T-helper 17 cell (primary cell): ENCODE measurements at regions not wholly inside any gene's neighbourhood (a gene's known extent, or its start where the extent isn't known, plus 50 kb on each side); places are given as distances from the start of the nearest gene placed in this dataset.

Experiments
- ATAC-seq: fragments of 150-1000 bp; cut with Tn5 transposase; 2 replicates; pipeline ENCODE4 v1.10.0; 2021; ENCODE audit warnings: mild to moderate bottlenecking, moderate library complexity
- DNase-seq, 3 donors: peaks; one replicate each; pipeline versions ENCODE4 v3.0.0 to v3.0.0-alpha.2; 2020 to 2021
- H3K9me3 ChIP-seq: one replicate; pipeline ENCODE4 v1.7.0; 2013; ENCODE audit warnings: low read length, mild to moderate bottlenecking; ENCODE audit not compliant: control insufficient read depth, poor library complexity, severe bottlenecking
- H3K27ac Mint-ChIP-seq: one replicate; pipeline ENCODE4 v1.8.0; 2022; ENCODE audit warnings: mild to moderate bottlenecking, moderate library complexity, mixed read lengths
- H3K27me3 Mint-ChIP-seq: one replicate; pipeline ENCODE4 v1.8.0; 2022; ENCODE audit warnings: mixed read lengths
- H3K36me3 Mint-ChIP-seq: one replicate; pipeline ENCODE4 v1.8.0; 2022; ENCODE audit warnings: low read depth, mixed read lengths
- H3K4me1 Mint-ChIP-seq: one replicate; pipeline ENCODE4 v1.8.0; 2022; ENCODE audit warnings: mild to moderate bottlenecking, mixed read lengths
- H3K4me3 Mint-ChIP-seq: one replicate; pipeline ENCODE4 v1.8.0; 2022; ENCODE audit warnings: mild to moderate bottlenecking, moderate library complexity, mixed read lengths

DNA sequence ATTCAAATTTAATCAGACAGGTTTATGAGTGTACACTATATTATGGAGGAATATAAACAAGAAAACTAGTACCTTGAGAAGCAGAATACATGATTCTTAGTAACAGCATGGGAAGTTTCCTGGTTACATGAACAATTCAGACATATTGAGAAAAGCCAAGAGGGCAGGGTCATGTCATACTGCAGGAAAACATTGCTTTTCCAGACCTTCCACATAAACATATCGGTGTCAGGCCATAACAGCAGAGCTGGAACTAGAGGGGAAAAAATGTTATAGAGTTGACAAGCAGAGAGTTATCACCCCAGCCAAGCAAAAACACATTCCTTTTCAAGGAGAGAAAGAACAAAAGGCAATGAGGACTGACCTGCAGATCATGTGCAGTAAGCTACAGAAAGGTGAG lies 74.7 kb upstream of the ZNF236 start:
- peaks cover 12% of the 10 kb centered on the region for H3K27me3 Mint-ChIP-seq
- ATAC-seq = no peak
- H3K4me3 Mint-ChIP-seq = no peak overlapping the region

DNA sequence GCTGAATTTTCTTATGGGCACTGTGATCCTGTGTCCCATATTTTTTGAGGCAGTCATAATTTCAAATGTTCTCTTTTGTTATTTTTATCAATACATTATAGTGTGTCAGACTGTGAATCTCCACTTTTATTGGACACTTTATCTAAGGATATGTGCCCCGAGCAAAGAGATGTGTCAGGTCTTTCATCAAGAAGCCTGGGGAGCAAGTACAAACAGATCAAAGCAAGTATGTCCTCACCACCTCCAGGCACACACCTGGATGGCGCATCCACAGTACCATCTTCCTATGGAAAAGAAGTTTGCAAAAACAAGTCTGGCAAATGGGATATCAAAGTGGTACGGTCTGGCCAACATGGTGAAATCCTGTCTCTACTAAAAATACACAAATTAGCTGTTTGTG lies 81.0 kb upstream of the ZNF236 start:
- H3K9me3 ChIP-seq = no peaks in the 10 kb centered on the region
- H3K27me3 Mint-ChIP-seq = peaks cover 22% of the 10 kb centered on the region
- no peaks in the 10 kb centered on the region for H3K36me3 Mint-ChIP-seq
- H3K4me1 Mint-ChIP-seq = peaks cover 2% of the 10 kb centered on the region
- H3K4me3 Mint-ChIP-seq = no peak overlapping the region
- no peak for DNase-seq
- ATAC-seq = no peak
- H3K27ac Mint-ChIP-seq = peak overlapping the region; percentile 71

More for the DNA sequence above, 74.7 kb upstream of the ZNF236 start:
- DNase-seq = no peak
- no peaks in the 10 kb centered on the region for H3K9me3 ChIP-seq
- no peaks in the 10 kb centered on the region for H3K36me3 Mint-ChIP-seq
- H3K4me1 Mint-ChIP-seq = no peaks in the 10 kb centered on the region
- H3K27ac Mint-ChIP-seq = no peak overlapping the region

DNA sequence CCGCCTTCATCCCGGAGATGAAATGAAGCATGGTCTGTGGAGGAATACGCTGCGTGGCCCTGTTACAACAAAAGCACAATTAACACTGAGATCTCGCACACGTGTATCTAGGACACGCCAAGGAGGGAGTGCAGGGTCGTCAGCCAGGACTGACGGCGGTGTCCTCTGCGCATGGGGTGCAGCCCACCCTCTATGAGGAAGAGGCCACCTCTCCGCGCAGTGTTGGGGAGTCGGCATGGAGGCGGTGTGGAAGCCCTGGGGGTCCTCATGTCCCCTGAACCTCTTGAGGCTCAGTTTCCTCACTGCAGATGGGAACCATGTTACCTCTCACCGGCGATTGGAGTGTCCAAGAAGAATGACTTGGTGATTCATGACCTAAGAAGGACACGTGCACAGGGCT lies 86.0 kb upstream of the ZNF236 start:
- Mint-ChIP-seq H3K27ac (no peak overlapping the region), H3K4me1 (peaks cover 4% of the 10 kb centered on the region), H3K4me3 (no peak overlapping the region), H3K36me3 (no peaks in the 10 kb centered on the region), H3K27me3 (peaks cover 19% of the 10 kb centered on the region)
- DNase-seq (no peak), ATAC-seq (no peak)
- no peaks in the 10 kb centered on the region for H3K9me3 ChIP-seq

DNA sequence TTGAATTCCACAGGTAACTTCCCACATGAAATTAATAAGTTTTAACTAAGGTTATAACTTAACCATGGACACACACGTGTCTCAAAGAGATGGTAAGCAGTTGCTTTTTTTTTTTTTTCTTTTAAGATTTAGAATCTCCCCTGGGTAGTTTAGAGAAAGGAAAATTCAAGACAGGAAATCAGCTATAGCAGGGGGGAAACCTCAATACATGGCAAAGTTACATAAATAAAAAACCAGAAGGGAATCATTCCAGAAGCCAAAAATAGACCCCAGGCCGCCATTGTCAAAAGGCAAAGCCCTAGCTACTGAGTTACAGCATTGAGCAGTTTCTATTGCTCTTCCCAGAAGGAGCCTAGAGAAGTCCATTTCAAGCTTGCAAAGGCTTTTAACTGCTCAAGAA lies 91.5 kb upstream of the ZNF236 start:
- Mint-ChIP-seq H3K4me3 (no peak overlapping the region), H3K4me1 (peaks cover 6% of the 10 kb centered on the region), H3K27ac (no peak overlapping the region), H3K36me3 (no peaks in the 10 kb centered on the region), H3K27me3 (peaks cover 17% of the 10 kb centered on the region)
- no peaks in the 10 kb centered on the region for H3K9me3 ChIP-seq
- ATAC-seq (no peak), DNase-seq (no peak)

DNA sequence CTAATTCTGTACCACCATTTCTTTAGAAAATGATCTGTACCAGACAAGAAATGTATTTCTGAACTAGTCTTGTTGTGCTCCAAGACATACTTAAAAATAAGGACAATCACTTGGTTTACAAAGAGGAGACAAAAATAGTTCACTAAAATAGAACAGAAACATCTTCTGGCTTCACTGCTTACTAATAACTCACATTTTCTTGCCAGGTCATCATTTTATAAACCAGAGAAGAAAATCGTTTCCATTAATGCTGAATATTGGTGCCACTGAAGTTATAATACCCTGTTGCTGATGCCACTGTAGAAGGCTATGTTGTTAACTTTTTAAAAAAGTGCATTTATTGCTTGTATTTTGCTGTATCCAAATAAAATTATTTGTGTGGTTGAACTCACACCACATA lies 94.8 kb upstream of the ZNF236 start:
- H3K27ac Mint-ChIP-seq = no peak overlapping the region

DNA sequence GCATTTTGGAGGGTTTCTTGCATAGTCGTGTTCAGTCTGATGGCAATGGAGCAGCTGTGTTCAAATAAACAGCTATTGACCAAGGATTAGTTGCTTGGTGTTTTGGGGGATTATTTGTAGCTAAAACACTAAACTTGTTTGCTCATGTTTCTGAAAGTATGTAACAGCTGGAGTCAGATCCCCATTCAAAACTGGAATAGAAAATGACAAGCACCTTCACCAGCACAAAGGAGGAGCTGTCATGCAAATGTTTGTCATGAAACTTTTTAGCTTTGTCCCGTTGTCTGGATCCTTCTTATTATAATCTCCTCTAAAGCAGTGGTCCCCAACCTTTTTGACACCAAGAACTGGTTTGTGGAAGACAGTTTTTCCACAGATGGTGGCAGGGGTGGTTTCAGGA lies 96.9 kb upstream of the ZNF236 start:
- ATAC-seq (no peak), DNase-seq (no peak)
- no peaks in the 10 kb centered on the region for H3K9me3 ChIP-seq
- H3K36me3 Mint-ChIP-seq = no peaks in the 10 kb centered on the region
- H3K27me3 Mint-ChIP-seq = no peaks in the 10 kb centered on the region
- peaks cover 29% of the 10 kb centered on the region for H3K4me1 Mint-ChIP-seq
- H3K27ac Mint-ChIP-seq = no peak overlapping the region
- H3K4me3 Mint-ChIP-seq = no peak overlapping the region

More for the DNA sequence above, 94.8 kb upstream of the ZNF236 start:
- Mint-ChIP-seq H3K27me3 (peaks cover 12% of the 10 kb centered on the region), H3K36me3 (no peaks in the 10 kb centered on the region), H3K4me1 (peaks cover 12% of the 10 kb centered on the region), H3K4me3 (no peak overlapping the region)
- ATAC-seq = no peak
- DNase-seq = no peak
- H3K9me3 ChIP-seq = no peaks in the 10 kb centered on the region

DNA sequence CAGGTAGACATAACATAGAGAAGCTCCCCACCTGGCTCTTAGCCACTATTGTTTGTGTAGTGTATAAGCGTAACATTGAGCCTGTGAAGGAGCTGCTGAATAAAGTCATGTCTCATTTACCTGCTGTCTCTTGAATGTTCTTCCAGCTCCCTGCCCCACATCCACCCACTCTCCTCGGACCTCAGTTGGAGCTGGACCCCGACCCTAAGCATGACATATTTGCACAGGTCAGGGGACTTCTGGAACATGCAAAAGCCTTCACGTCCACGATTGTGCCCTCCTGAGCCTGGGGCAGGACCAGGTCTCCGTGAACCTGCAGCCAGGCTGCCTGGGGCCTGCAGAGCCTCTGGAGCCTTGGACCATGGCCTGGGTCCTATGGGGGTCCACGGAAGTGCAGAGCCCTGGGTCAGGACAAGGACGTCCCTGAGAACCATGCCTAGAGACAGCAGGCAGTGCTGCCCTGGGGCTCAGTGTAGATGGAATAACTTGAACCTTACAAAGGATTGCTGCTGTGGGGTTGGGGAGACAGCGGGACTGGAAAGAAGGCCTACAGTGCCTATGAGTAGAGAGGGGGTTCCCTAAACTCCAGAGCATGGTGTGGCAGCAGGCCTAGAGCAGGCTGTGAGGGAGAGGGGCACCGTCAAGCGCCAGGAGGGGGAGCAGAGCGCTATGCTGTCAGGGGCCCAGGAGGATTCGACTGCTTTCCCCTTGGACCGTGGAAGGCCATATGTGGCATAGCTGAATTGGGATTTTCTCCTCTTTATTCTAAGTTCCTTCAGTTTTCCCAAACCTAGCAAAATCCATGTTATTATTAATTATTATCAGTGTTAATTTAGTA lies 99.9 kb upstream of the ZNF236 start:
- no peaks in the 10 kb centered on the region for H3K27me3 Mint-ChIP-seq
- H3K36me3 Mint-ChIP-seq = no peaks in the 10 kb centered on the region
- peak overlapping the region; percentile 77 for H3K27ac Mint-ChIP-seq
- H3K4me1 Mint-ChIP-seq = peaks cover 37% of the 10 kb centered on the region
- peak overlapping the region; percentile 85 for H3K4me3 Mint-ChIP-seq
- no peaks in the 10 kb centered on the region for H3K9me3 ChIP-seq
- DNase-seq = no peak
- ATAC-seq = no peak

DNA sequence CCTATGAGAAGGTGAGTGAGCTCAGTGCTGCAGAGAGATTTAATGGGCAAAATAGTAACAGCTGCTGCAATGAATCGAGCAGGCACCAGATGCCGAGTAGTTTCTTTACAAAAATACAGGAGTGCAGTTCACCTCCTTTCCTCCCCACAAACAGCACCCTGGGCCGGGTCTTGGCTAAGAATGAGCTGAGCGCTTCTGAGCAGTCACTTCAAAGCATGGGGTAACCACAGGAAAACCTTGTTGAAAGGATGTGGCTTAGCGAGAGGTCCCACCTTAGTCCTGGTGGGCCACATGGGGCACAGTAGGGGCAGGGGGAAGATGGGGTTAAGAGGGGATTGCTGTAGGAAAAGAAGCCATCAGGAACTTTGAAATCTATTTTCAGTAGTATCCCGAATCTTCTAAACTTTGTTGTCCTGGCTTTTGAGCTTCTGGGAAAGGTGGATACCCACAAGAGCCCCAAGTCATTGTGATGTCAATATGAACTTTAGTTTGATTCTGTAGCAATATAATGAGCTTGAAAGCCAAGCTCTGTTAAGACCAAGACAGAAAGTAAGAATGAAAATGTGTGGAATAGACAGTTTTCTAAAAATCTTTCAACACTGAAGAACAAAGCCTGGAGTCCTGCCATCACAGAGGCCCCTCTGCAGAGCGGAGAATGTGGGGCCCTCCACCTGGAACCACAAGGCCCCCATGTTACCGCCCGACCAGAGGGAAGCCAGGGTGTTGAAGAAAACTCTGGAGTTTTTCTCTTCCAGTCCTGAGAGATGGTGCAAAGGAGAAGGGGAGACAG lies 101.0 kb upstream of the ZNF236 start:
- H3K4me1 Mint-ChIP-seq = peaks cover 37% of the 10 kb centered on the region
- H3K27me3 Mint-ChIP-seq = no peaks in the 10 kb centered on the region
- H3K36me3 Mint-ChIP-seq = no peaks in the 10 kb centered on the region
- peak overlapping the region; percentile 63 for H3K27ac Mint-ChIP-seq
- H3K9me3 ChIP-seq = no peaks in the 10 kb centered on the region
- ATAC-seq (peak; percentile 95), DNase-seq (peak in 2 of 3 donors; percentile 22 to 40)
- peak overlapping the region; percentile 85 for H3K4me3 Mint-ChIP-seq

DNA sequence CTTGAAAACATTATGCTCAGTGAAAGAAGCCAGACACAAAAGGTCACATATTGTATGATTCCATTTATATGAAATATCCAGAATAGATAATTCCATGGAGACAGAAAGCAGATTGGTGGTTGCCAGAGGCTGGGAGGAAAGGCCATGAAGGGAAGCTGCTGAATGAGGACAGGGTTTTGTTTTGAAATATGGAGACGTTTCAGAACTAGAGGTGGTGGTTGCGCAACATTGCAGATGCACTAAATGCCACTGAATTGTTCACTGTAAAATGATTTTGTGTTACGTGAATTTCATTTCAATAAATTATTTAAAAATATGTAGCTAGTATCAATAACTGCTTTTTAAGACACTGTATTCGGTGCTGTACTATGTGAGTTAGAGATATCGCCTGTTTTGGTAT lies 101.7 kb upstream of the ZNF236 start:
- Mint-ChIP-seq H3K27me3 (no peaks in the 10 kb centered on the region), H3K4me3 (peak overlapping the region; percentile 85), H3K4me1 (peaks cover 37% of the 10 kb centered on the region), H3K36me3 (no peaks in the 10 kb centered on the region), H3K27ac (peak overlapping the region; percentile 63)
- H3K9me3 ChIP-seq = no peaks in the 10 kb centered on the region
- ATAC-seq (no peak), DNase-seq (no peak)

DNA sequence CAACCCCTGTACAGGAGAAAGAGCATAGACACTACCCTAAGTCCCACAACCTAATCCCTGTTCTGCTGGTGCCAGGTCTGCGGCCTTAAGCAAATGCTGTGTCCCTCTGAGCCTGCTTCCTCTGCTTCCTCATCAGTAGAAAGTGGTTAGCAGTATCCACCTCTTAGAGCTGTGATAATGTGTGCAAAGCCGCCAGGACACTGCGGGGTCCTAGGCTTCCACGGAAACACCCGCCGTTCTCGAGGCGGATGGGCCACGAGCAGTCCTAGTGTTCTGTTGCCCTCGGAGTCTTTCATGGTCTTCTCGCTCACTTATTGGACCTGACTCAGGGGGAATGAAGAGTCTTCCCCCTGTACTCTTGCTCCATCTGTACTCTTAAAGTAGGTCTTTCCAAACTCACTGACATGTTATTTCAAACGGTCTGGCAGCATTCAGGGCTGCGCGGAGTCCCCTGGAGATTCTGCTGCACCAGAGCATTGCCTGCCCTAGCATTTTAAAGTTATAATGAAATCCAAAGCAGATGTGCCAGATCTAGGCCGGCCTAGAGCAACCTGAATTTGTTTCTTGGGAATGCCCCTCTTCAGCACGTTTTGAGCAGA lies 107.2 kb upstream of the ZNF236 start:
- ATAC-seq = no peak
- H3K9me3 ChIP-seq = no peaks in the 10 kb centered on the region
- H3K36me3 Mint-ChIP-seq = no peaks in the 10 kb centered on the region
- H3K4me3 Mint-ChIP-seq = no peak overlapping the region
- DNase-seq = no peak
- H3K27ac Mint-ChIP-seq = no peak overlapping the region
- H3K4me1 Mint-ChIP-seq = peaks cover 8% of the 10 kb centered on the region
- H3K27me3 Mint-ChIP-seq = no peaks in the 10 kb centered on the region

DNA sequence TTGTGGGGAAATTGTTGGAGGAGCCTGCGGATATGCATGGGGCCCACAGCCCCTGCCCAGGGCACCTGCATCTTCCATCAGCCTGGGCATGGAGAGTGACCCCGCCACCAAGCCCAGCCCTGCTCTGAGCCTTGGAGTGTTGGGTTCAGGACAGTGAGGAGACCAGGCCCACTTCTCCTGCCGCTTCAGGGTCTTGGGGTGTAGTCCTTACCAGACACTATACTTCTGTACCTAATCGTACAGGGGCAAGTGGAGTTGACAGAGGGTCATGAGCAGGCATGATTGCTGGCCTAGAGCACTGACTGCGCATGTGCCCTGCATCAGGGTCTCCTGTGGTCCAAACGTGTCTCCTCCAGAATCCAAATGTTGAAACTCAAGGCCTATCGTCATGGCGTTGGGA lies 108.9 kb upstream of the ZNF236 start:
- ATAC-seq (no peak), DNase-seq (no peak)
- Mint-ChIP-seq H3K4me1 (peaks cover 4% of the 10 kb centered on the region), H3K27ac (no peak overlapping the region), H3K36me3 (no peaks in the 10 kb centered on the region), H3K27me3 (no peaks in the 10 kb centered on the region), H3K4me3 (no peak overlapping the region)
- no peaks in the 10 kb centered on the region for H3K9me3 ChIP-seq

DNA sequence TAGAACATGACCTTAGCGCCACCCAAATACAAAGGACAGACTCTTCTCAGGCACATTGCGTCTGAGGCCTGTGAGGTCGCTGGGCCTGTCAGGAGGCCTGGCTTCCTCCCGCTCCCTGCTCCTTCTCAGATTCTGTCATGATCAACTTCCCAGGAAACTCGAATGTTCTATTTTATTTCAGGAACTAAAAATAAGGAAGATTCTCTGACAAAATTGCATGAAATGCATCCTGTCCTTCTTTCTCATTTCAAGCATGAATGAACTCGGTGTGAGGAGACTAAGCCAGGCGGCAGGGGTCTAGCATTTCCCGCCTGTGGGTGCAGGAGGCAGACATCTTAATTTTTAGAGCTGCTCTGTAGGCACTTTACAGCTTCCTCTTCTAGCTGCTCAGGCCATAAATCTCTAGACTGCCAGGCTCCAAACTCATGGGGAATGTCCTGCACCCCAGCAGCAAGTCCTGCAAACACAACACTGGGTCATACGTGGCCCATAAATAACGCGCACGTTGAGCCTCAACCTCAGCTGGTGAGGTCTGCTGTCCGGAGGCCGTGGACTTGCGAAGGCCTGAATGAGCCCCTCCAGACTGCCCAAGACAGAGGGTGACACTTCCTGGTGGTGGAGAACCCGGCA lies 109.7 kb upstream of the ZNF236 start:
- no peaks in the 10 kb centered on the region for H3K36me3 Mint-ChIP-seq
- H3K27me3 Mint-ChIP-seq = no peaks in the 10 kb centered on the region

More for the DNA sequence above, 109.7 kb upstream of the ZNF236 start:
- H3K4me1 Mint-ChIP-seq = peaks cover 4% of the 10 kb centered on the region
- no peak for DNase-seq
- ATAC-seq = no peak
- no peaks in the 10 kb centered on the region for H3K9me3 ChIP-seq
- H3K27ac Mint-ChIP-seq = no peak overlapping the region
- H3K4me3 Mint-ChIP-seq = no peak overlapping the region
